SK-N-SH (cell line): ENCODE measurements at regions not wholly inside any gene's neighbourhood (a gene's known extent, or its start where the extent isn't known, plus 50 kb on each side); places are given as distances from the start of the nearest gene placed in this dataset.

Experiments used
- CTCF ChIA-PET: fragments of 300-600, 350-600 bp; formaldehyde crosslinking; extraction: SDS; loops from one replicate; lab custom pipeline; 2021; lab: Yijun Ruan, JAX
- POLR2A ChIA-PET: fragments of 350-600 bp; sonication (Branson Sonifier 250); formaldehyde crosslinking; extraction: SDS; loops from one replicate; lab custom pipeline; 2020; ENCODE audit warnings: antibody characterized with exemption, inconsistent platforms; lab: Yijun Ruan, JAX
- DNase-seq: peaks from one replicate; pipeline ENCODE4 v3.0.0; 2012
- H2AFZ ChIP-seq: fragments of 200-600 bp; sonication (generic); 2 replicates; pipeline ENCODE4 v1.8.1; 2016; ENCODE audit warnings: antibody characterized with exemption, mild to moderate bottlenecking, low read depth
- H3F3A ChIP-seq: fragments of 200-600 bp; sonication (generic); replicated peaks from 2 replicates; pipeline ENCODE3; 2016; ENCODE audit warnings: antibody characterized with exemption, mild to moderate bottlenecking; ENCODE audit not compliant: insufficient read depth
- H3K27ac ChIP-seq, 2 experiments: fragments of 200-500 bp in 1 of 2; fragments of 200-600 bp in 1 of 2; sonication (Bioruptor generic) in 1 of 2; sonication (generic), shearing (Covaris generic) in 1 of 2; 2 replicates each; pipeline versions ENCODE4 v1.5.1 to v1.6.1; 2014 to 2016; ENCODE audit warnings: low read depth in 2 of 2, inconsistent platforms in 1 of 2, low read length in 1 of 2, mild to moderate bottlenecking in 1 of 2, mixed read lengths in 1 of 2
- H3K27me3 ChIP-seq: fragments of 200-600 bp; sonication (generic), shearing (Covaris generic); 2 replicates; pipeline ENCODE4 v1.6.1; 2016; ENCODE audit warnings: mixed run types; ENCODE audit not compliant: insufficient read depth
- H3K36me3 ChIP-seq, 2 experiments: fragments of 200-500 bp in 1 of 2; fragments of 200-600 bp in 1 of 2; sonication (Bioruptor generic) in 1 of 2; sonication (generic) in 1 of 2; replicated peaks in 1 of 2; 2 replicates each; pipeline versions ENCODE3 to v1.5.1; 2014 to 2016; ENCODE audit warnings: low read length in 1 of 2, mild to moderate bottlenecking in 1 of 2; ENCODE audit not compliant: insufficient read depth in 2 of 2, control insufficient read depth in 1 of 2
- H3K4me1 ChIP-seq, 2 experiments: fragments of 200-500 bp in 1 of 2; fragments of 200-600 bp in 1 of 2; sonication (Bioruptor generic) in 1 of 2; sonication (generic), shearing (Covaris generic) in 1 of 2; 2 replicates each; pipeline versions ENCODE4 v1.5.1 to v1.6.1; 2014 to 2016; ENCODE audit warnings: low read depth in 1 of 2, low read length in 1 of 2, mixed run types in 1 of 2; ENCODE audit not compliant: insufficient read depth in 2 of 2, control insufficient read depth in 1 of 2
- H3K4me2 ChIP-seq: fragments of 200-600 bp; sonication (generic), shearing (Covaris generic); 2 replicates; pipeline ENCODE4 v1.6.1; 2017; ENCODE audit warnings: mixed run types
- H3K4me3 ChIP-seq, 2 experiments: fragments of 200-500 bp in 1 of 2; fragments of 200-600 bp in 1 of 2; sonication (Bioruptor generic) in 1 of 2; sonication (generic), shearing (Covaris generic) in 1 of 2; 2 replicates each; pipeline versions ENCODE4 v1.5.1 to v1.8.1; 2014 to 2016; ENCODE audit warnings: low read depth in 2 of 2, inconsistent platforms in 1 of 2, low read length in 1 of 2, mild to moderate bottlenecking in 1 of 2, mixed read lengths in 1 of 2, moderate library complexity in 1 of 2
- H3K79me2 ChIP-seq: fragments of 200-600 bp; sonication (generic); 2 replicates; pipeline ENCODE4 v1.8.1; 2017; ENCODE audit warnings: mild to moderate bottlenecking; ENCODE audit not compliant: insufficient read depth
- H3K9ac ChIP-seq: fragments of 200-600 bp; sonication (generic); 2 replicates; pipeline ENCODE4 v1.6.1; 2017; ENCODE audit warnings: mixed run types
- H3K9me2 ChIP-seq: fragments of 200-600 bp; sonication (generic); 2 replicates; pipeline ENCODE4 v1.6.1; 2017; ENCODE audit warnings: mixed run types
- H3K9me3 ChIP-seq: fragments of 200-600 bp; sonication (generic); 2 replicates; pipeline ENCODE4 v1.6.1; 2017; ENCODE audit warnings: mixed run types, mild to moderate bottlenecking, moderate library complexity
- H4K20me1 ChIP-seq: fragments of 200-600 bp; sonication (generic); 2 replicates; pipeline ENCODE4 v1.6.1; 2017; ENCODE audit warnings: mild to moderate bottlenecking, mixed run types; ENCODE audit not compliant: insufficient read depth
- CHD2 ChIP-seq: fragments of 150-350 bp; IDR thresholded peaks from 2 replicates; pipeline ENCODE4 v1.6.1; 2018; ENCODE audit warnings: low read length; ENCODE audit not compliant: partially characterized antibody
- ELF1 ChIP-seq: IDR thresholded peaks from 2 replicates; pipeline ENCODE4 v1.4.0; 2012
- EP300 ChIP-seq, 2 experiments: IDR thresholded peaks; 2 replicates each; pipeline versions ENCODE4 v1.4.0 to v1.6.1; 2012; ENCODE audit warnings: borderline replicate concordance in 1 of 2, low read depth in 1 of 2, low read length in 1 of 2
- EZH2phosphoT487 ChIP-seq: fragments of 200-600 bp; sonication (generic); IDR thresholded peaks from 2 replicates; pipeline ENCODE4 v1.6.1; 2017; ENCODE audit warnings: low read depth, mixed run types, mild to moderate bottlenecking, antibody characterized with exemption, moderate library complexity, borderline replicate concordance
- GATA2 ChIP-seq: sonication (generic); formaldehyde crosslinking; IDR thresholded peaks from 2 replicates; pipeline ENCODE4 v1.5.0; 2020; ENCODE audit warnings: mild to moderate bottlenecking, missing genetic modification reagents
- IRF3 ChIP-seq: fragments of 150-350 bp; IDR thresholded peaks from 2 replicates; pipeline ENCODE4 v1.6.1; 2016; ENCODE audit warnings: mild to moderate bottlenecking, low read depth, low read length
- JUND ChIP-seq: IDR thresholded peaks from 2 replicates; pipeline ENCODE4 v1.4.0; 2012
- MEF2A ChIP-seq: IDR thresholded peaks from 2 replicates; pipeline ENCODE4 v1.4.0; 2012; ENCODE audit warnings: low read depth, borderline replicate concordance
- NFIC ChIP-seq: IDR thresholded peaks from 2 replicates; pipeline ENCODE4 v1.4.0; 2012; ENCODE audit warnings: borderline replicate concordance
- NRF1 ChIP-seq: IDR thresholded peaks from 2 replicates; pipeline ENCODE4 v1.6.1; 2012; ENCODE audit warnings: low read depth, mild to moderate bottlenecking, low read length
- RCOR1 ChIP-seq: fragments of 150-350 bp; IDR thresholded peaks from 2 replicates; pipeline ENCODE4 v1.6.1; 2017; ENCODE audit warnings: antibody characterized with exemption, low read length
- SIN3A ChIP-seq: IDR thresholded peaks from 2 replicates; pipeline ENCODE4 v1.6.1; 2012; ENCODE audit warnings: low read depth, mild to moderate bottlenecking, low read length, moderate library complexity, borderline replicate concordance
- SMC3 ChIP-seq: IDR thresholded peaks from 2 replicates; pipeline ENCODE4 v1.6.1; 2012; ENCODE audit warnings: low read depth, low read length, improper control_type of control experiment
- TAF1 ChIP-seq: IDR thresholded peaks from 2 replicates; pipeline ENCODE4 v1.6.1; 2012; ENCODE audit warnings: low read depth, mild to moderate bottlenecking, low read length, moderate library complexity, borderline replicate concordance
- TEAD4 ChIP-seq: IDR thresholded peaks from 2 replicates; pipeline ENCODE4 v1.4.0; 2012; ENCODE audit warnings: mild to moderate bottlenecking, borderline replicate concordance; ENCODE audit not compliant: insufficient read depth
- USF2 ChIP-seq: fragments of 150-350 bp; IDR thresholded peaks from 2 replicates; pipeline ENCODE4 v1.6.1; 2017; ENCODE audit warnings: antibody characterized with exemption, low read length, low read depth, borderline replicate concordance
- WGBS: methylation state at CpG from one replicate; pipeline ENCODE4 v1.1.6; 2017; ENCODE audit warnings: low lambda C conversion rate; 5-methylcytosine and 5-hydroxymethylcytosine counted together
- TF ChIP-seq, protein P1 (sequence below): IDR thresholded peaks from 2 replicates; pipeline ENCODE4 v1.4.0; 2012; ENCODE audit warnings: low read depth, borderline replicate concordance

DNA sequence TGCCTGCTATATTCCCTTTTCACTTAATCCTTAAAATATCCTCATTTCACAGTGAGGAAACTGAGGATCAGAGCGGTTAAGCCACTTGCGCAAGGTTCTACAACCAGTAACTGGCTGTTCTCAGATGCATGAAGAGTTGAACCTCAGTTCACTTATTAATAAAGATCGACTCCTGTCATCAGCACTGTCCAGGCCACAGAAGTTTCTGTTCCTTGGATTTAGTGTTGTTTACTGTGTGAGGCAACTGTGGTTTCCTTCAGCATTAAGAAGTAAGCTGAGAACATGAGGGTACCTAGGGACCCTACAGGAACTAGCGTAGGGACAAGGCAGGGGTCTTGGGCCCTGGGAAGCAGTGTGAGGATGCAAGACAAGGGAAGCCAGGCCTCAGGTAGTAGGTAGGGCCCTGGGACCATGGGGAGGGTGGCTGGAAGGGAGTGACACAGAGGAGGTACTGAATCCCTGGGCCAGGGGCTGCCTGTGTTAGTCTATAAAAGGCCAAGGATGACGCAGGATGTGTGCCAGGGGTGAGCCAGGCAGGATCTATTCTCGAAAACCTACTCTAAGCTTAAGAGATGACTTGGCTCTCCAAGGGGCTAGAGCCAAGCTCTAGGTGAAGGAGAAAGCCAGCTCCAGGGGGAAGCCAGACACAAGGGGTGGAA lies 181.2 kb upstream of the CSF3R start:
- no peak for TF ChIP-seq NRF1
- TF ChIP-seq, protein P1, sequence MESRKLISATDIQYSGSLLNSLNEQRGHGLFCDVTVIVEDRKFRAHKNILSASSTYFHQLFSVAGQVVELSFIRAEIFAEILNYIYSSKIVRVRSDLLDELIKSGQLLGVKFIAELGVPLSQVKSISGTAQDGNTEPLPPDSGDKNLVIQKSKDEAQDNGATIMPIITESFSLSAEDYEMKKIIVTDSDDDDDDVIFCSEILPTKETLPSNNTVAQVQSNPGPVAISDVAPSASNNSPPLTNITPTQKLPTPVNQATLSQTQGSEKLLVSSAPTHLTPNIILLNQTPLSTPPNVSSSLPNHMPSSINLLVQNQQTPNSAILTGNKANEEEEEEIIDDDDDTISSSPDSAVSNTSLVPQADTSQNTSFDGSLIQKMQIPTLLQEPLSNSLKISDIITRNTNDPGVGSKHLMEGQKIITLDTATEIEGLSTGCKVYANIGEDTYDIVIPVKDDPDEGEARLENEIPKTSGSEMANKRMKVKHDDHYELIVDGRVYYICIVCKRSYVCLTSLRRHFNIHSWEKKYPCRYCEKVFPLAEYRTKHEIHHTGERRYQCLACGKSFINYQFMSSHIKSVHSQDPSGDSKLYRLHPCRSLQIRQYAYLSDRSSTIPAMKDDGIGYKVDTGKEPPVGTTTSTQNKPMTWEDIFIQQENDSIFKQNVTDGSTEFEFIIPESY, result no peak
- TF ChIP-seq USF2, result no peak
- TF ChIP-seq JUND, result no peak
- no peak for TF ChIP-seq SIN3A
- no peak for TF ChIP-seq MEF2A
- TF ChIP-seq TEAD4, result no peak
- no peak overlapping the region for H3K9ac ChIP-seq
- no peak for DNase-seq
- no peaks in the 10 kb centered on the region for H4K20me1 ChIP-seq
- H3K4me2 ChIP-seq, result no peak overlapping the region
- no peaks in the 10 kb centered on the region for H3K9me2 ChIP-seq
- H2AFZ ChIP-seq, result no peak overlapping the region
- CTCF ChIA-PET, result interaction anchor here (1.4 to 2.5 kb wide), 2 partner anchors 11 to 12 kb away, joined by 4 to 8 read pairs; no protein-coding TSS in a partner anchor
- H3K27ac ChIP-seq, result no peak overlapping the region
- H3K4me1 ChIP-seq, result no peaks in the 10 kb centered on the region
- WGBS, result 36% methylated on average over 6 of the region's 6 CpGs
- no peaks in the 10 kb centered on the region for H3F3A ChIP-seq
- H3K27me3 ChIP-seq, result no peaks in the 10 kb centered on the region
- H3K4me3 ChIP-seq, result no peak overlapping the region
- H3K79me2 ChIP-seq, result no peaks in the 10 kb centered on the region
- H3K9me3 ChIP-seq, result no peaks in the 10 kb centered on the region
- POLR2A ChIA-PET, result no interaction called here
- H3K36me3 ChIP-seq, result no peaks in the 10 kb centered on the region

GRCh38 chr1:36658838-36659237 lies 176.1 kb upstream of the CSF3R start:
- Histone ChIP-seq H3K27ac (no peak overlapping the region), H4K20me1 (no peaks in the 10 kb centered on the region), H3K79me2 (no peaks in the 10 kb centered on the region), H3K4me1 (no peaks in the 10 kb centered on the region), H3K27me3 (no peaks in the 10 kb centered on the region), H3K4me2 (no peak overlapping the region), H3K4me3 (no peak overlapping the region), H3K9me3 (no peaks in the 10 kb centered on the region), H3K9ac (no peak overlapping the region), H3F3A (no peaks in the 10 kb centered on the region), H3K9me2 (no peaks in the 10 kb centered on the region), H2AFZ (no peak overlapping the region), H3K36me3 (no peaks in the 10 kb centered on the region)
- TF ChIP-seq IRF3 (no peak), EZH2phosphoT487 (no peak), CHD2 (no peak), SIN3A (no peak), TAF1 (no peak), GATA2 (CRISPR knock-in tag) (no peak), EP300 (IDR thresholded peaks at IDR 0.05; ENCODE audit: borderline replicate concordance in 1 of 2, low read depth in 1 of 2, low read length in 1 of 2) (no peak), JUND (no peak), NFIC (no peak), SMC3 (no peak), ELF1 (no peak), RCOR1 (no peak)
- WGBS, result 25% methylated on average over 1 of the region's 3 CpGs
- CTCF ChIA-PET, result interaction anchor here (1.2 to 3.1 kb wide), 3 partner anchors 8 to 519 kb away, joined by 3 to 9 read pairs (median 7); no protein-coding TSS in a partner anchor
- DNase-seq, result no peak
- POLR2A ChIA-PET, result no interaction called here
